GM13976 (cell line): ENCODE measurements at regions not wholly inside any gene's neighbourhood (a gene's known extent, or its start where the extent isn't known, plus 50 kb on each side); places are given as distances from the start of the nearest gene placed in this dataset.
A peak's percentile ranks its signal among the peaks of the same experiment; 100 is the strongest.

Source experiments
- DNase-seq: peaks from one replicate; pipeline ENCODE4 v3.0.0; 2012; ENCODE audit warnings: low spot score
- CTCF ChIP-seq: IDR thresholded peaks from 2 replicates; pipeline ENCODE4 v1.5.1; 2012; ENCODE audit warnings: borderline replicate concordance, mild to moderate bottlenecking; ENCODE audit not compliant: insufficient read depth; ENCODE audit errors: extremely low read depth, missing control alignments, control extremely low read depth
- in situ Hi-C: fragments of 300-500 bp; cut with MboI; formaldehyde crosslinking; loops from one replicate; pipeline ENCODE4 v1.12.0; 2022; ENCODE audit warnings: low sequenced_read_pairs, mixed read lengths, inconsistent platforms; ENCODE audit not compliant: unreplicated experiment

GRCh38 chr3:5427021-5427420 is 239.5 kb downstream of the EDEM1 start:
- no peak for TF ChIP-seq CTCF
- no peak for DNase-seq
- in situ Hi-C loops, result loop anchor here (25.0 kb wide), 1 partner anchor 310 kb away; no protein-coding TSS in a partner anchor

GRCh38 chr3:5427938-5428337 is 240.4 kb downstream of the EDEM1 start:
- DNase-seq, result no peak
- in situ Hi-C loops, result loop anchor here (25.0 kb wide), 1 partner anchor 309 kb away; no protein-coding TSS in a partner anchor
- TF ChIP-seq CTCF, result no peak

- peak; percentile 7 for DNase-seq
- in situ Hi-C loops, result loop anchor here (25.0 kb wide), 1 partner anchor 308 kb away; no protein-coding TSS in a partner anchor
- TF ChIP-seq CTCF, result no peak
Observed at GRCh38 chr3:5428607-5429516, 241.4 kb downstream of the EDEM1 start.

GRCh38 chr3:5429517-5429890 is 242.0 kb downstream of the EDEM1 start:
- DNase-seq, result no peak
- in situ Hi-C loops, result loop anchor here (25.0 kb wide), 1 partner anchor 308 kb away; no protein-coding TSS in a partner anchor
- no peak for TF ChIP-seq CTCF

GRCh38 chr3:5430701-5431100 is 243.2 kb downstream of the EDEM1 start:
- no peak for TF ChIP-seq CTCF
- in situ Hi-C loops, result loop anchor here (25.0 kb wide), 1 partner anchor 307 kb away; no protein-coding TSS in a partner anchor
- DNase-seq, result no peak

GRCh38 chr3:5431146-5431545 is 243.6 kb downstream of the EDEM1 start:
- in situ Hi-C loops, result loop anchor here (25.0 kb wide), 1 partner anchor 306 kb away; no protein-coding TSS in a partner anchor
- DNase-seq, result no peak
- TF ChIP-seq CTCF, result no peak
